ENCODE measurements at regions not wholly inside any gene's neighbourhood (a gene's known extent, or its start where the extent isn't known, plus 50 kb on each side); places are given as distances from the start of the nearest gene placed in this dataset.

GRCh38 chr22:49266561-49267519 lies 560.8 kb downstream of the BRD1 start:
- no peak for DNase-seq (ENCODE audit: low spot score)

- DNase-seq (ENCODE audit: low spot score), result no peak
These were observed 563.0 kb downstream of the BRD1 start for GRCh38 chr22:49264696-49265095.

DNA sequence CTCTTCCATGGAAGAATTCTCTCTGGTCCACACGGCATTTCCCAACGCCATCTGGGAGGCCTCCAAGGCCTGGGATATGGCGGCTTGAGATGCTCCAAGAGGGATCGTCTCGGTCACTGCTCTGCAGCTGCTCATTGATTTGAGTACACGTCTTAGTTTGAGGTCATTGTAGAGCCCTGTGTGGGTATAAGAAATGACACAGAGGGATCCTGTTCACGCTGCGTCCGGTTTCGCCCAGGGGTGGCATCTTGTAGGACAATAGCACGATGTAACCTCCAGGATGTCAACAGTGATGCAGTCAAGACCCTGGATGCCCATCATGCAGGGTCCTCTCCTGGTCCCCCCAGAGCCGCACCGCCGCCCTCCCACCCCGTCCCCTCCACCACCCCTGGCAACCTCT lies 564.6 kb downstream of the BRD1 start:
- DNase-seq (ENCODE audit: low spot score), result no peak

DNA sequence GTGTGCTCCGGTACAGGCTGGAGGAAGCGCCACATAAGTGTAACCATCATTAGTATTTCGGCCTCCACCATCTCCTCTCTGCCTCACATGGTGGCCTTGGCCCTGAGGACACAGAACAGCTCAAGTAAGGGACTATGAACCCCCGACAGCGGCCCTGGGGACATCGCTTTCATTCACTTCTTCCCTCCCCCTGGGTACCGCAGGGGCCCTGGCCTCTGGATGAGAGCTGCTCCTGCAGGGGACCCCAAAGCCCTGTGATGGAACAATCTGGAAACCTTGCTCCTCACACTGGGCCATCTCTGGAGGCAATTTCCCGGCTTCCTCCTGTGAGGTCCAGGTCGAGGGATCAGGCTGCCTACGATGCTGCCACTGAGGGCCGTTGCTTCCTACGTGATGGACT lies 565.5 kb downstream of the BRD1 start:
- no peak for DNase-seq (ENCODE audit: low spot score)

DNA sequence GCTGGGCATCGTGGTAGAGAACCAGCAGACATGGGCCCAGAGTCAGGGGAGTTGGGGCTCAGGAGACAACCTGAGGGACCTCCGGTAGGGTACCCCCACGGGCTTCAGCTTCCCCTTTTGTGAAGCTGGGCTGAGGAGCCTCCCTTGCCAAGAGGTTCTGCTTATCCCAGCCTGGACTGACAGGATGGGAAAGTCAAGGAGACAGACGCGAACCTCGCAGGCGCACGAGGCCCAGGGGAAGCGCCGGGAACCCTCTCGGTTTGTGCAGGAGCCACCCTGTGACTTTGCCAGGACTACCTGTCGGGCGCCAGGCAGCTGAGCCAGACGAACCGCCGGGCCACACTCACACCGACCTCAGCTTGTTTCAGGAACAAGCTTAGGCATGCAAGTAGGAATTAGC lies 566.1 kb downstream of the BRD1 start:
- DNase-seq (ENCODE audit: low spot score), result no peak

- no peak for DNase-seq (ENCODE audit: low spot score)
These were observed 566.7 kb downstream of the BRD1 start for GRCh38 chr22:49260681-49261580.

GRCh38 chr22:49259839-49260615 lies 567.6 kb downstream of the BRD1 start:
- DNase-seq (ENCODE audit: low spot score), result no peak

DNA sequence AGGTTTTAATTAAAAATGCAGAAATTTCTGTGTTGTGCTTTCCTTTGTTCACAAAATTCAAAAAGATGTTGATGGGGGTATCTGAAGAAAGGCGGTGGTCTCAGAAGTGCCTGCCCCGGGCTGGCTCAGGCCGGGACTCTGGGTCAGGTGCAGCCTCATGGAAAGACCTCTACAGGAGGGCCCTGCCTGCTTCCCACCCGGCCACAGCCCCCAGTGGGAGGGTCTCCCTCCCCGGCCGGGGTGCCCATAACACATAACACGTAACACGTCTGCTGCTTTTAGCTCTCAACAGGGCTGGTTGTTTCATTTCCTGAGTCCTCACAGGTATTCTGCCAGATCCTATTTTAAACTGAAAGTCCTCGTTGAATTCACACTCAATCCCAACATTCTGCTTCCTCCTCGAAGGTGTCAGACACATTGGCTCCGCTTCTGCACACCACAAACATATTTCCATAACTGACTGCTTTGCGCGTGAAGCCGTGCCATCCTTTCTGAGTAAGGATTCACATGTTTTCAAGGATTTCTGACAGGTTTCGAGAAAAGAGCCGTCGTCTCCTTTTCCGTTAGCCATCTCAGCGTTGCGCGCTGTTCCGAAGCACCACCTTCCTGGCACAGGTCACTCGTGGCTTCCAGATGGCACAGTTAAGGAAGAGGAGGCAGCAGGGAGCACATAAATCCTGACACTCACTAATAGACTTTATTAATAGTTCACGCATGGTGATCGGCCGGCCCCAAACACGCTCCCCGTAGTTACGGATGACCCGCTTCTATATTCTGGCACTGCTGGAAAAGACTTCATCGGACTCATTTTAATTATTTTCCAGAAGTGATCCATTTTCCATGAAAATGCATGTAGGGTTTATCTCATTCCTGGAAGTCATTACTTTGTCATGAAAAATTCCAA lies 569.3 kb downstream of the BRD1 start:
- no peak for DNase-seq (ENCODE audit: low spot score)

DNA sequence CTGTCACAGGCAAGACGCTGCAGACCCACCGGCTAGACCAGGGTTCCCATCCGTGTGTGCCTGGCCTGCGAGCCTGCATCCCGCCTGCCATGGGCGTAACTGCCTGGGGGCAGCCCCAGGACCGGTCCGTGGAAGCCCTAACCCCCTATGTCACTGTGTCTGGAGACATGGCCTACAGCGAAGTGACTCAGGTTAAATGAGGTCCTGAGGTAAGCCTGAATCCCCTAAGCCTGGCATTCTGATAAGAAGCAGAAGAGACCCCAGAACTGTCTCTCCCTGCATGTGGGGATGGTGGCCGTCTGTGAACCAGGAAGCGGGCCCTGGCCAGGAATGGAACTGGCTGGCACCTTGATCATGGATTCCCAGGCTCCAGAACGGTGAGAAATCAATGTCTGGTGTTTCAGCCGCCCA lies 570.1 kb downstream of the BRD1 start:
- DNase-seq (ENCODE audit: low spot score), result no peak

DNA sequence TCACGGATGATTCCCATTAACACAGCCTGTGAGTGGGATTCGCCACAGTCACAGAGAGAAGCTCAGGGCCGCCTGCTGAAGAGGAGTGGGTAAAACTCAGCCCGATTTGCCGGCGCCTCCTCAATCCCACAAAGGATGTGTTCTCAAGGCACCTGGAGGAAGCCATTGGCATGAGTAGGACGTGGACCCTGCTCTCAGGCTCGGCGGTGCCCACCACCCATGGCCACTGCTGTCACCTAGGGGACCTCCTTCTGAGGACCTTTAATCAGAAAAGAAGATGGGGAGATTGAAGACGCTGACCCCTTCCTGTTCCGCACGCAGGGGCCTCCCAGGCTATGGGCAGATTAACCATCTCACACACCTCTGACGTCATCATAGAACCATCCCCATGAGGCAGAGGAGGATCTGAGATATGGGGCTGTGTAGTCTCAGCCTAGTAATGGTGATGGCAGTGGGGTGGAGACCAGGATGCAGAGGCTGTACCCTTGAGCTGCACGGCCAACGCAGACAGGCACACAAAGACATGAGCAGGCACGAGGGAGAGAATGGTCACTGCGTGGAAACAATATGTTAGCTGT lies 571.8 kb downstream of the BRD1 start:
- no peak for DNase-seq (ENCODE audit: low spot score)

DNA sequence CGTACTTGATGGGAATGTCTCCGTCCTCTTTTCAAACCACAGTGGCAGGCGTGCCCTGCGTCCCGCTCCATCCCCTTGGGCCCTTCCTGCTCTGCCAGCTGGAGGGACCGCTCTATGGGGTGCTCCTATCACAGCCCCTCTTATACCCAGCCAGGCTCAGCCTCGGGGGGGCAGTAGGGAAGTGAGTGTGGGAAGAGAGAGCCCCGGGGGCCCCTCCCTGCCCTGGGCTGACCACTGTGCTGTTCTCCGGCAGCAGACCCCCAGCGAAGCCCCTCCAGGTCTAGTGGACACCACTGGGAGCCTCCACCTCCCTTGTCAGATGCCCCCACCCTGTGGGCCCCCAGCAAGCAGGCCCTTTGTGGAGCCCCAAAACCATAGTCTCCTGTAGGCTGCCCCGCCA lies 572.5 kb downstream of the BRD1 start:
- no peak for DNase-seq (ENCODE audit: low spot score)

DNA sequence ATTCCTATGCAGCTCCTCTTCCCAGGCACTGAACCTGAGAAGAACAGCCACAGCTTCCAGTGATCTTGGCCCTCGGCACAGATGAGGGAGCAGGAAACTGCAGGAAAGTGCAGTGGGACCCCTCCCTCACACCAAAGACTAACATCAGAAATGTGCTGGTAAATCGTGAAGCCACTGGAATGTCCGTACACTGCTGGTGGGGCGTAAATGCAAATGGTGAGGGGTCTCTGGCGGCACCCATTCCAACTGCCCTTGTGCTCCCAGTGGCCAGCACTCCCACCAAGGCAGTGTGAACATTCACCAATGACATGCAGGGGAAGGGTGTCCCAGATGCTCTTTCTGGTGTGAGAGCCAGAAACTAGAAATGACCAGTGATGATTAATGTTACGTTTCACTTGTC lies 574.0 kb downstream of the BRD1 start:
- DNase-seq (ENCODE audit: low spot score), result no peak

DNA sequence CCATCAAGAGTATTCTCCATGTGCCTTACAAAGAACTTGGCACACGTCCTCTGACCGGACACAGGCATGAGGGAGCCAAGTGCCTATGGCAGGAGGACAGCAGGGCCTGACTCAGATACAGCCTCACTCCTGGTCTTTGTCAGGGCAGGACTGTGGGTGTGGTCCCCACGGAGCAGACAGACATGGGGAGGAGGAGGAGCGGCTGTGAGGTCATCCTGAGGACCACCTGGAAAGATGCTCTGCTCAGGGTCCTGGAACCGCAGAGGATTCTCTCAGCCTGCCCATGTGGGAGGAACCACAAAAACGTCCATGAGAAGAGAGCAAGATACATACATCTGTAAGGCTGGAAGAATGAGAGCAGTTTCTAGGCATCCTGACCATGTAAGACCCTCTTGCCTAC lies 576.3 kb downstream of the BRD1 start:
- no peak for DNase-seq (ENCODE audit: low spot score)

DNA sequence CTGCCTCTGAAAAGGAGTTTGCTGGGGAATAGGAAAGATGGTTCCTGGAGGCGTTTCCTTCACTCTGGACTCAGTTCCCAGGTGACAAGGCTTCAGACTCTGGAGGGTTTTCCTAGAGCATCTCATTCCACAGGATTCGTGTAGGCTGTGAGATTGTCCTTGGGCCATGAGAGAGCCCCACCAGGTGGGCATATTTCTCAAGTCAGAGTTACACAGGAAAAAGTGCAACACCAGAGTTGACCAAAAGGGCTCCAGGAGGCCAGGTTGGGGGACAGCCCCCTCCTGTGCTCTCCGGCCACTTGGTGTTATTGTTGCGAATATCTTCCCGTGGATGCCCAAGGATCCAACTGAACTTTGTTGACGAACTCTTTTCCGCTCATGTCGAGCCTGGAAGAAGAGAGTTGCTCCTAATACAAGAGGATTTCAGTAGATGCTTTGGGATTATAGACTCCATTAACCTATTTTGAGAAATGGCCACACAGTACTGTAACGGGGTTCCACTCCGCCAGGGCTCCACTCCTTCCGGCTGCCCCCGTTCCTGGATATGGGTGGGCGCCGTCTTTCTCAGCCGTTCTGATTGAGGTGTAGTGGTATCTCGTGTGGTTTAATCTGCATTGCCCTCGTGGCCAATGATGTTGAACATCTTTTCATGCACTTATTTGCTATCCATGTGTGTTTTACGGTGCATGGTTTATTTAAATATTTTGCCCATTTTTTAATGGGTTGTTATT lies 580.3 kb downstream of the BRD1 start:
- no peak for DNase-seq (ENCODE audit: low spot score)

DNA sequence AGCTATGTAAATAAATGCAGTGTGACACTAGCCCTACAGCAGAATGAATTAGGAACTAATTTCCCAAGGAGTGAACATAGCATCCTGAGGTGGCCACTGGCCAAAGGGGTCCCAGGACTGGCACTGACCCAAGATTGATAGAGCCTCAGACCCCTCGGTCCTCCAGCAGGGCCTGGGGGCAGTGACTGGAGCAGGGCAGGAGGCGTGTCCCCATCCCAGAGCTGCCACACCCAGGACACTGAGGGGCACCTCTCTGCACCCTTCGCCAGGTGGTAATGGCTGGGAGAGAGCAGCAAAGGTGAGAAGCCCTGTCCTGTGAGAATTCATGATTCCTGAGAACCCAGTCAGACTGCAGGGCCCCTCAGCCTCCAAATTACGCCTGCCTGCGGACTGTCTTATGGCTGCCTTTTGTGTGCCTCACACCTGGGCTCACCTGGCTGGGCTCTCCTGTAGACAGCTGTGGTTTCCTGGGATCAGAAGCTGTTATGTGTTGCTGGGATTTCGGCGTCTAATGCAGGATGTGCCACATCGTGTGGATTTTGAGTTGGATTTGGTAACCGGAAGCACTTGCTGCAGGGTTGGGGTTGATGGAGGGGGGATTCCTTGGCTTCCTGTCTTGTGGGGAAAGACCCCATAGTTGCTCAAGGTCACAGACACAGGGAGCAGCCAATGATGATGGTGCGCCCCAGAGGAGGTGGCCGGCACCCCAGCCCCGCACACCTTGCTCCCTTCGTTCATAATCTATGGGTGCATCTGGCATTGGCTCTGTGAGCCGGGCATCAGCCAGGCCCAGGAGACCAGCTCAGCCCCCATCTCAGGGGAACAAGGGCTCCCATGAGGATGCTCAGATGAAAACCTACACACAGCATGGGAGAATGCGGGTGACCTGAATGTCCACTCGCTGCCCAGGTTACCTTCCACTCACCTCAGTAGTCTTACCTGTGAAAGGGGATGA lies 582.9 kb downstream of the BRD1 start:
- no peak for DNase-seq (ENCODE audit: low spot score)

GRCh38 chr22:49243965-49244364 lies 583.7 kb downstream of the BRD1 start:
- DNase-seq (ENCODE audit: low spot score), result no peak

DNA sequence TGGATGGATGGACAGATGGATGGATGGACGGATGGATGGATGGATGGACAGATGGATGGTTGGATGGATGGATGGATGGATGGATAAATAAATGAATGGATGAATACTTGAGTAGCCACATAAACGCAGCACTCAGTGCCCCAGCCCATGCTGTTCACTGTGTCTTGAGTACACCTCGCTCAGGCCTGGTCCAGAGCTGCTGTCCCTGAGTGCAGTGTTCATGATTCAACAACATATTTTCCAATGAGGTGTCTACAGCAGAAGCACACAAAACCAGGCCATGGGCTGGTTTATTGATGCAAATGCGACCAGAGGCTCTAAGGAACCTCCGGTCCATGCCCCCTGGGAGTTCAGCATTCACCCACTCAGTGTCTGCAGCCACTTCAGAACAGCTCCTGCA lies 584.3 kb downstream of the BRD1 start:
- no peak for DNase-seq (ENCODE audit: low spot score)

DNA sequence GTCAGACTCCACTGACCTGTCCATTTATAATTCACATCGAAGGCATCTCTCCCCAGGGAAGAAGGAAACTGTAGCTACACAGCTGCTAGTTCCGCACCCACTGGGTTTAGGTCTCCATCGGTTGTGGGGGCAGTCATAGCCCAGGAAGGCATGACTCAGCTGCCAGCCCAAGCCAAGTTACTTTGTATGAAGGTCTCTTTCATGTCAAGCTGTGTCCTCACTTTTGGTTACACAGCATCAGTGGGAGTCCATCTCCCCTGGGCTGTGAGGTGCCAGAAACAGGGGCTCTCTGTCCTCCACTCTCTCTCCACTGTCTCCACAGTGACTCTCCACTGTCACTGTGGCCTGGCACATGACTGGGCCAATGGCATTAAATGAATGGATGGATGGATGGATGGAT lies 585.2 kb downstream of the BRD1 start:
- no peak for DNase-seq (ENCODE audit: low spot score)

Measured in H4 (cell line).